GM12878 (cell line): ENCODE measurements at regions not wholly inside any gene's neighbourhood (a gene's known extent, or its start where the extent isn't known, plus 50 kb on each side); places are given as distances from the start of the nearest gene placed in this dataset.

ENCODE experiments used
- ATAC-seq: fragments of 200-7000 bp; cut with Tn5 transposase; 3 replicates; pipeline ENCODE4 v1.9.1; 2020; ENCODE audit warnings: mild to moderate bottlenecking, moderate library complexity
- BruUV-seq: library from RNA; stranded (reverse); fragments of 400-500 nt; replicated peaks from 2 replicates; lab custom pipeline; 2021; lab: Mats Ljungman, UMichigan
- CTCF ChIA-PET: fragments of 300-600 bp; sonication (Branson Sonifier 250); formaldehyde crosslinking; extraction: SDS; loops from one replicate; lab custom pipeline; 2021; ENCODE audit warnings: inconsistent platforms; lab: Yijun Ruan, JAX
- POLR2A ChIA-PET: fragments of 350-600 bp; formaldehyde crosslinking; extraction: SDS; loops from one replicate; lab custom pipeline; 2021; ENCODE audit warnings: inconsistent platforms; lab: Charles Lee
- RAD21 ChIA-PET: fragments of 300-600 bp; sonication (Branson Sonifier 250); formaldehyde crosslinking; loops from one replicate; lab custom pipeline; 2023; ENCODE audit warnings: antibody characterized with exemption; ENCODE audit not compliant: unreplicated experiment; lab: Charles Lee
- SMC1A ChIA-PET: fragments of 300-600 bp; sonication (Branson Sonifier 250); formaldehyde crosslinking; loops from one replicate; lab custom pipeline; 2023; ENCODE audit not compliant: unreplicated experiment, uncharacterized antibody; lab: Charles Lee
- DNase-seq: peaks from one replicate; pipeline ENCODE4 v3.0.0-alpha.2; 2011; ENCODE audit warnings: low read depth, low spot score
- FAIRE-seq: peaks from 3 replicates; lab custom pipeline; 2011; peaks lifted over from hg19 to GRCh38; lab: Jason Lieb, UNC
- H2AFZ ChIP-seq: 2 replicates; pipeline ENCODE4 v1.6.0; 2011; ENCODE audit warnings: low read depth, low read length, control low read depth; ENCODE audit not compliant: control insufficient read depth
- H3K27ac ChIP-seq: 2 replicates; pipeline ENCODE4 v1.5.1; 2011; ENCODE audit warnings: control low read depth; ENCODE audit not compliant: control insufficient read depth, insufficient read depth
- H3K27me3 ChIP-seq, 2 experiments: replicated peaks in 1 of 2; 2 replicates each; pipeline versions ENCODE4 v1.6.0 to v1.6.1; 2011; ENCODE audit warnings: low read length in 1 of 2; ENCODE audit not compliant: control insufficient read depth in 2 of 2, insufficient read depth in 2 of 2
- H3K36me3 ChIP-seq, 2 experiments: 2 replicates each; pipeline ENCODE4 v1.5.1; 2011; ENCODE audit warnings: low read length in 1 of 2; ENCODE audit not compliant: control insufficient read depth in 2 of 2, insufficient read depth in 2 of 2
- H3K4me1 ChIP-seq: 2 replicates; pipeline ENCODE4 v1.6.1; 2011; ENCODE audit warnings: mild to moderate bottlenecking, low read length, moderate library complexity, mixed read lengths; ENCODE audit not compliant: control insufficient read depth, insufficient read depth
- H3K4me2 ChIP-seq: 2 replicates; pipeline ENCODE4 v1.6.0; 2011; ENCODE audit warnings: control low read depth; ENCODE audit not compliant: control insufficient read depth, insufficient read depth
- H3K4me3 ChIP-seq: fragments of 200-600 bp; sonication (generic); 2 replicates; pipeline ENCODE4 v1.5.1; 2016
- H3K79me2 ChIP-seq: 2 replicates; pipeline ENCODE4 v1.6.0; 2011; ENCODE audit warnings: low read length; ENCODE audit not compliant: control insufficient read depth, insufficient read depth
- H3K9ac ChIP-seq: 2 replicates; pipeline ENCODE4 v1.8.0; 2011; ENCODE audit warnings: low read length, control low read depth, mixed read lengths; ENCODE audit not compliant: control insufficient read depth, insufficient read depth
- H3K9me3 ChIP-seq: replicated peaks from 3 replicates; pipeline ENCODE4 v1.5.1; 2011; ENCODE audit warnings: mild to moderate bottlenecking, low read length; ENCODE audit not compliant: control insufficient read depth, insufficient read depth
- H4K20me1 ChIP-seq: 2 replicates; pipeline ENCODE4 v1.6.0; 2011; ENCODE audit not compliant: control insufficient read depth, insufficient read depth
- BCL11A ChIP-seq: IDR thresholded peaks from 2 replicates; pipeline ENCODE4 v1.6.1; 2011; ENCODE audit warnings: low read depth, low read length
- BHLHE40 ChIP-seq, 2 experiments: fragments of 450-650 bp in 1 of 2; IDR thresholded peaks; 2 replicates each; pipeline ENCODE4 v1.6.1; 2011 to 2017; ENCODE audit warnings: low read depth in 2 of 2, borderline replicate concordance in 1 of 2, improper control_type of control experiment in 1 of 2, low read length in 1 of 2, mild to moderate bottlenecking in 1 of 2
- CHD4 ChIP-seq: fragments of 200-600 bp; sonication (generic); IDR thresholded peaks from 2 replicates; pipeline ENCODE4 v1.6.1; 2016; ENCODE audit warnings: mild to moderate bottlenecking
- CREB1 ChIP-seq: IDR thresholded peaks from 2 replicates; pipeline ENCODE4 v1.6.1; 2012; ENCODE audit warnings: low read depth, mild to moderate bottlenecking, inconsistent platforms
- FOS ChIP-seq: IDR thresholded peaks from 3 replicates; pipeline ENCODE4 v1.6.1; 2011; ENCODE audit warnings: borderline replicate concordance; ENCODE audit not compliant: insufficient read length; ENCODE audit errors: extremely low read depth
- IRF4 ChIP-seq: IDR thresholded peaks from 2 replicates; pipeline ENCODE4 v1.6.1; 2011; ENCODE audit warnings: low read depth, low read length
- KLF5 ChIP-seq: fragments of 450-650 bp; IDR thresholded peaks from 2 replicates; pipeline ENCODE4 v1.6.1; 2014; ENCODE audit warnings: mild to moderate bottlenecking; ENCODE audit not compliant: partially characterized antibody
- MTA2 ChIP-seq: fragments of 450-650 bp; IDR thresholded peaks from 2 replicates; pipeline ENCODE4 v1.6.1; 2016; ENCODE audit warnings: low read depth, mild to moderate bottlenecking, moderate library complexity
- PAX8 ChIP-seq: fragments of 450-650 bp; IDR thresholded peaks from 2 replicates; pipeline ENCODE4 v1.6.1; 2017; ENCODE audit warnings: mild to moderate bottlenecking, moderate library complexity
- SIX5 ChIP-seq: IDR thresholded peaks from 2 replicates; pipeline ENCODE4 v1.6.1; 2011; ENCODE audit warnings: mild to moderate bottlenecking, low read depth, low read length, moderate library complexity; ENCODE audit not compliant: severe bottlenecking
- SMAD1 ChIP-seq: fragments of 450-650 bp; IDR thresholded peaks from 2 replicates; pipeline ENCODE4 v1.6.1; 2018; ENCODE audit warnings: mild to moderate bottlenecking, low read depth; ENCODE audit not compliant: partially characterized antibody
- SMC3 ChIP-seq: IDR thresholded peaks from 2 replicates; pipeline ENCODE4 v1.6.1; 2011; ENCODE audit warnings: low read length, improper control_type of control experiment, borderline replicate concordance
- WGBS: methylation state at CpG from one replicate; pipeline ENCODE4 v1.1.6; 2016; ENCODE audit warnings: low lambda C conversion rate; ENCODE audit not compliant: insufficient replicate concordance, insufficient coverage; ENCODE audit errors: missing lambda C conversion rate; 5-methylcytosine and 5-hydroxymethylcytosine counted together
- in situ Hi-C: fragments of 300-500 bp; cut with MboI; formaldehyde crosslinking; loops from 9 replicates; pipeline ENCODE4 v1.14.3; 2018; ENCODE audit warnings: mixed read lengths
- intact Hi-C: fragments of 100-400 bp; cut with micrococcal nuclease; formaldehyde crosslinking; loops from one replicate; pipeline ENCODE4 v1.14.2; 2022; ENCODE audit not compliant: unreplicated experiment
- TF ChIP-seq, protein P1 (sequence below): fragments of 450-650 bp; IDR thresholded peaks from 2 replicates; pipeline ENCODE4 v1.6.1; 2017; ENCODE audit warnings: mild to moderate bottlenecking
- TF ChIP-seq, protein P2 (sequence below): IDR thresholded peaks from 2 replicates; pipeline ENCODE4 v1.6.1; 2011; ENCODE audit warnings: borderline replicate concordance, low read depth, mild to moderate bottlenecking, moderate library complexity, mixed read lengths, low read length; ENCODE audit not compliant: insufficient read depth; ENCODE audit errors: extremely low read length
- TF ChIP-seq, protein P3 (sequence below): fragments of 450-650 bp; IDR thresholded peaks from 2 replicates; pipeline ENCODE4 v1.6.1; 2018; ENCODE audit warnings: borderline replicate concordance, mild to moderate bottlenecking; ENCODE audit not compliant: partially characterized antibody
- TF ChIP-seq, protein P4 (sequence below): fragments of 150-350 bp; IDR thresholded peaks from 2 replicates; pipeline ENCODE4 v1.6.1; 2016; ENCODE audit warnings: low read depth, low read length

DNA sequence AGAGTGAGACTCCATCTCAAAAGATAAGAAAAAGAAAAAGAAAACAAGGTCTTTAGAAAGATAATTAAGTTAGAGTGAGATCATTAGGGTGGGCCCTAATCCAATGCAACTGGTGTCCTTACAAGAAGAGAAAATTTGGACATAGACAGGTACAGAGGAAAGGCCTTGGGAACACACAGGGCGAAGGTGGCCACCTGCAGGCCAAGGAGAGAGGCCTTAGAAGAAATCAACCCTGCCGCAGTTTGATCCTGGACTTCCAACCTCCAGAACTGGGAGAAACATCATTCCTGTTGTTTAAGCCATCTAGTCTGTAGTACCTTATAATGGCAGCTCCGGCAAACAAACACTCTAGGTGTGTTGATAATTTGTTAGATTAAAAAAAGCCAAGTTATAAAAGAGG lies 491.9 kb downstream of the MED13L start:
- no peak for TF ChIP-seq BHLHE40 (IDR thresholded peaks at IDR 0.05; ENCODE audit: borderline replicate concordance in 1 of 2, low read depth in 2 of 2, low read length in 1 of 2)
- TF ChIP-seq, protein P1, sequence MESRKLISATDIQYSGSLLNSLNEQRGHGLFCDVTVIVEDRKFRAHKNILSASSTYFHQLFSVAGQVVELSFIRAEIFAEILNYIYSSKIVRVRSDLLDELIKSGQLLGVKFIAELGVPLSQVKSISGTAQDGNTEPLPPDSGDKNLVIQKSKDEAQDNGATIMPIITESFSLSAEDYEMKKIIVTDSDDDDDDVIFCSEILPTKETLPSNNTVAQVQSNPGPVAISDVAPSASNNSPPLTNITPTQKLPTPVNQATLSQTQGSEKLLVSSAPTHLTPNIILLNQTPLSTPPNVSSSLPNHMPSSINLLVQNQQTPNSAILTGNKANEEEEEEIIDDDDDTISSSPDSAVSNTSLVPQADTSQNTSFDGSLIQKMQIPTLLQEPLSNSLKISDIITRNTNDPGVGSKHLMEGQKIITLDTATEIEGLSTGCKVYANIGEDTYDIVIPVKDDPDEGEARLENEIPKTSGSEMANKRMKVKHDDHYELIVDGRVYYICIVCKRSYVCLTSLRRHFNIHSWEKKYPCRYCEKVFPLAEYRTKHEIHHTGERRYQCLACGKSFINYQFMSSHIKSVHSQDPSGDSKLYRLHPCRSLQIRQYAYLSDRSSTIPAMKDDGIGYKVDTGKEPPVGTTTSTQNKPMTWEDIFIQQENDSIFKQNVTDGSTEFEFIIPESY = no peak
- TF ChIP-seq FOS = no peak
- TF ChIP-seq, protein P2, sequence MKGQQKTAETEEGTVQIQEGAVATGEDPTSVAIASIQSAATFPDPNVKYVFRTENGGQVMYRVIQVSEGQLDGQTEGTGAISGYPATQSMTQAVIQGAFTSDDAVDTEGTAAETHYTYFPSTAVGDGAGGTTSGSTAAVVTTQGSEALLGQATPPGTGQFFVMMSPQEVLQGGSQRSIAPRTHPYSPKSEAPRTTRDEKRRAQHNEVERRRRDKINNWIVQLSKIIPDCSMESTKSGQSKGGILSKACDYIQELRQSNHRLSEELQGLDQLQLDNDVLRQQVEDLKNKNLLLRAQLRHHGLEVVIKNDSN = no peak
- TF ChIP-seq SMAD1 = no peak
- no peak for TF ChIP-seq PAX8
- TF ChIP-seq CHD4 = no peak
- TF ChIP-seq IRF4 = no peak
- TF ChIP-seq SMC3 = no peak
- TF ChIP-seq BCL11A = no peak
- TF ChIP-seq, protein P3, sequence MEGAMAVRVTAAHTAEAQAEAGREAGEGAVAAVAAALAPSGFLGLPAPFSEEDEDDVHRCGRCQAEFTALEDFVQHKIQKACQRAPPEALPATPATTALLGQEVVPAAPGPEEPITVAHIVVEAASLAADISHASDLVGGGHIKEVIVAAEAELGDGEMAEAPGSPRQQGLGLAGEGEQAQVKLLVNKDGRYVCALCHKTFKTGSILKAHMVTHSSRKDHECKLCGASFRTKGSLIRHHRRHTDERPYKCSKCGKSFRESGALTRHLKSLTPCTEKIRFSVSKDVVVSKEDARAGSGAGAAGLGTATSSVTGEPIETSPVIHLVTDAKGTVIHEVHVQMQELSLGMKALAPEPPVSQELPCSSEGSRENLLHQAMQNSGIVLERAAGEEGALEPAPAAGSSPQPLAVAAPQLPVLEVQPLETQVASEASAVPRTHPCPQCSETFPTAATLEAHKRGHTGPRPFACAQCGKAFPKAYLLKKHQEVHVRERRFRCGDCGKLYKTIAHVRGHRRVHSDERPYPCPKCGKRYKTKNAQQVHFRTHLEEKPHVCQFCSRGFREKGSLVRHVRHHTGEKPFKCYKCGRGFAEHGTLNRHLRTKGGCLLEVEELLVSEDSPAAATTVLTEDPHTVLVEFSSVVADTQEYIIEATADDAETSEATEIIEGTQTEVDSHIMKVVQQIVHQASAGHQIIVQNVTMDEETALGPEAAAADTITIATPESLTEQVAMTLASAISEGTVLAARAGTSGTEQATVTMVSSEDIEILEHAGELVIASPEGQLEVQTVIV = no peak
- no peak for TF ChIP-seq MTA2
- TF ChIP-seq CREB1 = no peak
- TF ChIP-seq KLF5 = no peak
- TF ChIP-seq, protein P4, sequence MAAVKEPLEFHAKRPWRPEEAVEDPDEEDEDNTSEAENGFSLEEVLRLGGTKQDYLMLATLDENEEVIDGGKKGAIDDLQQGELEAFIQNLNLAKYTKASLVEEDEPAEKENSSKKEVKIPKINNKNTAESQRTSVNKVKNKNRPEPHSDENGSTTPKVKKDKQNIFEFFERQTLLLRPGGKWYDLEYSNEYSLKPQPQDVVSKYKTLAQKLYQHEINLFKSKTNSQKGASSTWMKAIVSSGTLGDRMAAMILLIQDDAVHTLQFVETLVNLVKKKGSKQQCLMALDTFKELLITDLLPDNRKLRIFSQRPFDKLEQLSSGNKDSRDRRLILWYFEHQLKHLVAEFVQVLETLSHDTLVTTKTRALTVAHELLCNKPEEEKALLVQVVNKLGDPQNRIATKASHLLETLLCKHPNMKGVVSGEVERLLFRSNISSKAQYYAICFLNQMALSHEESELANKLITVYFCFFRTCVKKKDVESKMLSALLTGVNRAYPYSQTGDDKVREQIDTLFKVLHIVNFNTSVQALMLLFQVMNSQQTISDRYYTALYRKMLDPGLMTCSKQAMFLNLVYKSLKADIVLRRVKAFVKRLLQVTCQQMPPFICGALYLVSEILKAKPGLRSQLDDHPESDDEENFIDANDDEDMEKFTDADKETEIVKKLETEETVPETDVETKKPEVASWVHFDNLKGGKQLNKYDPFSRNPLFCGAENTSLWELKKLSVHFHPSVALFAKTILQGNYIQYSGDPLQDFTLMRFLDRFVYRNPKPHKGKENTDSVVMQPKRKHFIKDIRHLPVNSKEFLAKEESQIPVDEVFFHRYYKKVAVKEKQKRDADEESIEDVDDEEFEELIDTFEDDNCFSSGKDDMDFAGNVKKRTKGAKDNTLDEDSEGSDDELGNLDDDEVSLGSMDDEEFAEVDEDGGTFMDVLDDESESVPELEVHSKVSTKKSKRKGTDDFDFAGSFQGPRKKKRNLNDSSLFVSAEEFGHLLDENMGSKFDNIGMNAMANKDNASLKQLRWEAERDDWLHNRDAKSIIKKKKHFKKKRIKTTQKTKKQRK = no peak
- TF ChIP-seq SIX5 = no peak
- intact Hi-C loops (no loop called here), in situ Hi-C loops (no loop called here)
- Histone ChIP-seq H3K36me3 (no peaks in the 10 kb centered on the region), H3K79me2 (no peaks in the 10 kb centered on the region), H4K20me1 (no peaks in the 10 kb centered on the region), H3K27me3 (no peaks in the 10 kb centered on the region), H3K9ac (no peak overlapping the region), H3K4me3 (no peak overlapping the region), H3K9me3 (no peaks in the 10 kb centered on the region), H3K4me2 (no peak overlapping the region), H3K27ac (no peak overlapping the region), H2AFZ (no peak overlapping the region), H3K4me1 (no peaks in the 10 kb centered on the region)
- CTCF ChIA-PET = no interaction called here
- RAD21 ChIA-PET = no interaction called here
- WGBS = 48% methylated on average over 3 of the region's 3 CpGs
- POLR2A ChIA-PET = no interaction called here
- DNase-seq (no peak), FAIRE-seq (no peak), ATAC-seq (no peak)
- BruUV-seq = no TSS peak
- SMC1A ChIA-PET = no interaction called here
